H1 (cell line): ENCODE measurements at regions not wholly inside any gene's neighbourhood (a gene's known extent, or its start where the extent isn't known, plus 50 kb on each side); places are given as distances from the start of the nearest gene placed in this dataset.

Source experiments
- CTCF ChIA-PET: fragments of 300-600 bp; sonication (Branson Sonifier 250); formaldehyde crosslinking; loops from one replicate; lab custom pipeline; 2021; ENCODE audit not compliant: partially characterized antibody; lab: Charles Lee
- POLR2A ChIA-PET: fragments of 300-600 bp; sonication (Branson Sonifier 250); formaldehyde crosslinking; loops from one replicate; lab custom pipeline; 2021; ENCODE audit warnings: inconsistent platforms; ENCODE audit not compliant: partially characterized antibody; lab: Charles Lee
- DNase-seq, 2 experiments: peaks; one replicate each; pipeline versions ENCODE4 v3.0.0 to v3.0.0-alpha.2; 2010 to 2022; ENCODE audit warnings: low spot score in 2 of 2, low read depth in 1 of 2, mixed read lengths in 1 of 2
- FAIRE-seq: peaks from 2 replicates; lab custom pipeline; 2011; peaks lifted over from hg19 to GRCh38; lab: Jason Lieb, UNC
- H2AFZ ChIP-seq: 2 replicates; pipeline ENCODE4 v1.8.1; 2012; ENCODE audit warnings: low read length, inconsistent platforms
- H2AK5ac ChIP-seq: 2 replicates; pipeline ENCODE4 v1.6.1; 2013; ENCODE audit warnings: low read depth, low read length
- H2BK120ac ChIP-seq: replicated peaks from 2 replicates; pipeline ENCODE3; 2013; ENCODE audit warnings: low read depth, low read length, inconsistent platforms
- H2BK12ac ChIP-seq: 2 replicates; pipeline ENCODE4 v1.6.1; 2013; ENCODE audit warnings: low read depth, low read length
- H2BK15ac ChIP-seq: 2 replicates; pipeline ENCODE4 v1.6.1; 2013; ENCODE audit warnings: low read length
- H2BK20ac ChIP-seq: 2 replicates; pipeline ENCODE4 v1.6.1; 2013; ENCODE audit warnings: low read length
- H2BK5ac ChIP-seq: 2 replicates; pipeline ENCODE4 v1.6.1; 2013; ENCODE audit warnings: low read depth, low read length
- H3K14ac ChIP-seq: 2 replicates; pipeline ENCODE4 v1.6.1; 2013; ENCODE audit warnings: inconsistent platforms; ENCODE audit not compliant: insufficient read length
- H3K18ac ChIP-seq: 2 replicates; pipeline ENCODE4 v1.6.1; 2013; ENCODE audit warnings: low read length; ENCODE audit errors: extremely low read depth
- H3K23ac ChIP-seq: 2 replicates; pipeline ENCODE4 v1.6.1; 2013; ENCODE audit warnings: inconsistent platforms; ENCODE audit not compliant: insufficient read length
- H3K23me2 ChIP-seq: 2 replicates; pipeline ENCODE4 v1.6.1; 2013; ENCODE audit warnings: low read depth, low read length
- H3K27ac ChIP-seq: 2 replicates; pipeline ENCODE4 v1.6.1; 2011; ENCODE audit warnings: low read depth, low read length, inconsistent platforms
- H3K27me3 ChIP-seq, 4 experiments: replicated peaks in 1 of 4; 1 replicate in 1 of 4; 2 replicates in 3 of 4; pipeline versions ENCODE4 v1.6.1 to v1.8.1; 2011 to 2013; ENCODE audit warnings: low read length in 3 of 4, mild to moderate bottlenecking in 3 of 4, inconsistent platforms in 2 of 4, mixed read lengths in 2 of 4, moderate library complexity in 1 of 4; ENCODE audit not compliant: control insufficient read depth in 3 of 4, insufficient read depth in 3 of 4; ENCODE audit errors: extremely low read depth in 1 of 4
- H3K36me3 ChIP-seq, 4 experiments: 2 replicates each; pipeline versions ENCODE4 v1.6.1 to v1.8.1; 2011 to 2013; ENCODE audit warnings: mild to moderate bottlenecking in 4 of 4, low read length in 3 of 4, moderate library complexity in 2 of 4, control low read depth in 1 of 4, inconsistent platforms in 1 of 4; ENCODE audit not compliant: insufficient read depth in 4 of 4, control insufficient read depth in 2 of 4
- H3K4ac ChIP-seq: replicated peaks from 2 replicates; pipeline ENCODE3; 2013; ENCODE audit warnings: low read length, low read depth, mixed read lengths, inconsistent platforms; ENCODE audit not compliant: insufficient read length
- H3K4me1 ChIP-seq, 4 experiments: replicated peaks in 1 of 4; 1 replicate in 1 of 4; 2 replicates in 3 of 4; pipeline versions ENCODE4 v1.6.1 to v1.8.1; 2011 to 2013; ENCODE audit warnings: low read length in 3 of 4, inconsistent platforms in 2 of 4, mixed read lengths in 1 of 4; ENCODE audit not compliant: insufficient read depth in 4 of 4, control insufficient read depth in 3 of 4
- H3K4me2 ChIP-seq, 2 experiments: 2 replicates each; pipeline versions ENCODE4 v1.6.1 to v1.8.1; 2011 to 2013; ENCODE audit warnings: low read depth in 2 of 2, low read length in 2 of 2, control low read depth in 1 of 2, inconsistent platforms in 1 of 2, mild to moderate bottlenecking in 1 of 2; ENCODE audit not compliant: insufficient read depth in 1 of 2
- H3K4me3 ChIP-seq, 4 experiments: fragments of 200-600, 300-600 bp in 1 of 4; sonication (generic), shearing (Covaris generic), sonication (Bioruptor Twin) in 1 of 4; 2 replicates each; pipeline versions ENCODE4 v1.5.1 to v1.8.1; 2011 to 2016; ENCODE audit warnings: low read length in 4 of 4, low read depth in 3 of 4, control low read depth in 2 of 4, inconsistent platforms in 2 of 4, mild to moderate bottlenecking in 2 of 4, mixed read lengths in 1 of 4, moderate library complexity in 1 of 4; ENCODE audit not compliant: insufficient read depth in 2 of 4; ENCODE audit errors: extremely low read depth in 1 of 4
- H3K56ac ChIP-seq: replicated peaks from 2 replicates; pipeline ENCODE3; 2013; ENCODE audit warnings: low read depth, mild to moderate bottlenecking, mixed read lengths, low read length, inconsistent platforms; ENCODE audit not compliant: insufficient read length
- H3K79me1 ChIP-seq: 2 replicates; pipeline ENCODE4 v1.6.1; 2013; ENCODE audit warnings: low read depth, low read length, control low read depth
- H3K79me2 ChIP-seq, 2 experiments: 2 replicates each; pipeline versions ENCODE4 v1.6.1 to v1.8.1; 2012 to 2013; ENCODE audit warnings: low read length in 2 of 2, mild to moderate bottlenecking in 2 of 2, inconsistent platforms in 1 of 2; ENCODE audit not compliant: insufficient read depth in 2 of 2, control insufficient read depth in 1 of 2
- H3K9ac ChIP-seq, 4 experiments: replicated peaks in 1 of 4; 1 replicate in 1 of 4; 2 replicates in 3 of 4; pipeline versions ENCODE4 v1.6.1 to v1.8.1; 2011 to 2013; ENCODE audit warnings: low read depth in 3 of 4, low read length in 3 of 4, control low read depth in 2 of 4, mild to moderate bottlenecking in 2 of 4, moderate library complexity in 2 of 4, inconsistent platforms in 1 of 4; ENCODE audit errors: extremely low read depth in 1 of 4
- H3K9me3 ChIP-seq, 2 experiments: 2 replicates each; pipeline versions ENCODE4 v1.6.1 to v1.8.1; 2012 to 2013; ENCODE audit warnings: mild to moderate bottlenecking in 2 of 2, moderate library complexity in 2 of 2, control low read depth in 1 of 2, inconsistent platforms in 1 of 2, low read depth in 1 of 2, low read length in 1 of 2, mixed read lengths in 1 of 2; ENCODE audit not compliant: insufficient read depth in 2 of 2
- H4K20me1 ChIP-seq, 2 experiments: replicated peaks in 1 of 2; 2 replicates each; pipeline versions ENCODE3 to v1.8.1; 2011 to 2013; ENCODE audit warnings: inconsistent platforms in 2 of 2, low read length in 2 of 2, mild to moderate bottlenecking in 1 of 2; ENCODE audit not compliant: insufficient read depth in 2 of 2, control insufficient read depth in 1 of 2
- H4K5ac ChIP-seq: 2 replicates; pipeline ENCODE4 v1.6.1; 2013; ENCODE audit warnings: low read length, low read depth, mixed read lengths, inconsistent platforms; ENCODE audit not compliant: insufficient read length
- H4K8ac ChIP-seq: 2 replicates; pipeline ENCODE4 v1.8.0; 2013; ENCODE audit warnings: mild to moderate bottlenecking, moderate library complexity, low read length, inconsistent platforms; ENCODE audit not compliant: insufficient read depth; ENCODE audit errors: extremely low read depth
- H4K91ac ChIP-seq: replicated peaks from 2 replicates; pipeline ENCODE3; 2013; ENCODE audit warnings: low read length, mixed read lengths, inconsistent platforms; ENCODE audit not compliant: insufficient read length
- CBX8 ChIP-seq: fragments of 300-800, 300-1000 bp; sonication (generic); IDR thresholded peaks from 2 replicates; pipeline ENCODE4 v1.7.1; 2016; ENCODE audit warnings: low read depth, low read length, borderline replicate concordance
- WGBS, 2 experiments: shearing (Covaris generic) in 1 of 2; methylation state at CpG; one replicate each; pipeline versions ENCODE4 v1.1.6 to v1.1.7; 2013 to 2015; ENCODE audit warnings: low lambda C conversion rate in 2 of 2, mixed read lengths in 2 of 2, inconsistent platforms in 1 of 2, low coverage in 1 of 2, missing lambda C conversion rate in 1 of 2; ENCODE audit not compliant: insufficient replicate concordance in 2 of 2, insufficient coverage in 1 of 2, insufficient read length in 1 of 2; ENCODE audit errors: extremely low coverage in 1 of 2, missing lambda C conversion rate in 1 of 2; 5-methylcytosine and 5-hydroxymethylcytosine counted together

GRCh38 chr16:80894091-80894490, 89.7 kb upstream of the CDYL2 start:
- no peak overlapping the region for H2BK15ac ChIP-seq
- no peak overlapping the region for H2BK12ac ChIP-seq
- FAIRE-seq = no peak
- H3K23me2 ChIP-seq = no peaks in the 10 kb centered on the region
- H2AFZ ChIP-seq = no peak overlapping the region
- no peak overlapping the region for H2BK5ac ChIP-seq
- no peaks in the 10 kb centered on the region for H3K79me2 ChIP-seq
- POLR2A ChIA-PET = no interaction called here
- no peak overlapping the region for H4K8ac ChIP-seq
- H3K36me3 ChIP-seq = no peaks in the 10 kb centered on the region
- no peak overlapping the region for H3K23ac ChIP-seq
- H3K4me3 ChIP-seq = no peak overlapping the region
- no peak for DNase-seq
- H2BK20ac ChIP-seq = no peak overlapping the region
- H4K91ac ChIP-seq = no peak overlapping the region
- CTCF ChIA-PET = interaction anchor here (1.0 to 1.2 kb wide), 2 partner anchors 40 to 55 kb away, joined by 3 to 5 read pairs; no protein-coding TSS in a partner anchor
- H3K18ac ChIP-seq = no peak overlapping the region
- no peak overlapping the region for H3K9ac ChIP-seq
- no peaks in the 10 kb centered on the region; a peak in 1 of 4 replicates for H3K9me3 ChIP-seq
- no peak overlapping the region for H3K4me2 ChIP-seq
- H4K20me1 ChIP-seq = no peaks in the 10 kb centered on the region
- 74% methylated on average over 3 of the region's 3 CpGs; no CpG with 5 or more reads in 1 of the 2 experiments for WGBS, 2 experiments
- no peak overlapping the region for H4K5ac ChIP-seq
- H3K14ac ChIP-seq = no peak overlapping the region
- H3K4me1 ChIP-seq = no peaks in the 10 kb centered on the region
- no peak overlapping the region for H3K27ac ChIP-seq
- no peak overlapping the region for H3K56ac ChIP-seq
- H3K79me1 ChIP-seq = no peaks in the 10 kb centered on the region
- H3K27me3 ChIP-seq = no peaks in the 10 kb centered on the region
- no peak for TF ChIP-seq CBX8
- no peak overlapping the region for H2BK120ac ChIP-seq
- H2AK5ac ChIP-seq = no peak overlapping the region
- H3K4ac ChIP-seq = no peak overlapping the region
